ENCODE measurements at regions not wholly inside any gene's neighbourhood (a gene's known extent, or its start where the extent isn't known, plus 50 kb on each side); places are given as distances from the start of the nearest gene placed in this dataset.
"Not testable (repeated sequence)": the region's sequence is repeated elsewhere in the genome, so short reads cannot be mapped to it uniquely, and the experiment has no call there.

GRCh38 chr2:186345745-186346144 lies 140.3 kb upstream of the ZC3H15 start:
- H3K4me3 ChIP-seq (ENCODE audit: low read length): no peak overlapping the region
- TF ChIP-seq ZNF274 (IDR thresholded peaks at IDR 0.05; ENCODE audit: low read depth, low read length): no peak

DNA sequence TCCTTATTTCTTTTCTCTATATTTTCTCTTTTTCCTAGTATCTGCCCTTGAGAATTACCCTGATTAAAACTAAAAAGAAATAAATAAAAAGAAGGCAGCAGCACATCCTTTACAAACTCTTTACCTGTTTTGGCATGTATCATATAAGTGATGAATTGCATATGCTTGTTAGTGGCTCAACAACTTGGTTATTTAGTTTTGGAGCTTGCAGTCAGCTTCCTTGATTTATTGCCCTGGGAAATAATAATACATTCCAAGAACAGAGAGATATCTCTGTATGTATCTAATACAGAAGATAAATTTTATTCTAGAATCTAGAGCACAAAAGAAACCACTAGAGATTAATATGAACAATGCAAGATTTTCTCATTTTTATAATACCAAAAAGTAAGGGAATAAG lies 139.8 kb upstream of the ZC3H15 start:
- TF ChIP-seq ZNF274 (IDR thresholded peaks at IDR 0.05; ENCODE audit: low read depth, low read length): no peak
- H3K4me3 ChIP-seq (ENCODE audit: low read length): no peak overlapping the region

DNA sequence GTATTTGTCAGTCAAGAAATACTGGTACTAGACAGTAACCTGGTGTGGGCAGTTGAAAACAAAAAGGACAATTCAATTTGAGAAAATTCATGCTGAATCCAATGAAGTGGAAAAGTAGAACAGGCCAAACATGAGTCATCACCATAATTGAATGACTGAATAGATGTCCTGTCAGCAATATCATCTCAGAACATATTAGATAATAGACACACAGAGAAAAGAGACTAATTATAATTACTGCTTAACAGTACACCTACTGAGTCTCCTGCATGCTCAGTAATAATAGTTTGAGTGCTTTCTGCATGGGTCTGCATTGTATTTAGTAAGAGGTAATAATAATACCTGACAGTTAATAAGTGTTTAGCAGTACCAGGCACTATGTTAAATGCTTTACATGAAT lies 138.6 kb upstream of the ZC3H15 start:
- no peak for TF ChIP-seq ZNF274 (IDR thresholded peaks at IDR 0.05; ENCODE audit: low read depth, low read length)
- H3K4me3 ChIP-seq (ENCODE audit: low read length): no peak overlapping the region

GRCh38 chr2:186348200-186348599 lies 137.9 kb upstream of the ZC3H15 start:
- no peak overlapping the region for H3K4me3 ChIP-seq (ENCODE audit: low read length)
- no peak for TF ChIP-seq ZNF274 (IDR thresholded peaks at IDR 0.05; ENCODE audit: low read depth, low read length)

DNA sequence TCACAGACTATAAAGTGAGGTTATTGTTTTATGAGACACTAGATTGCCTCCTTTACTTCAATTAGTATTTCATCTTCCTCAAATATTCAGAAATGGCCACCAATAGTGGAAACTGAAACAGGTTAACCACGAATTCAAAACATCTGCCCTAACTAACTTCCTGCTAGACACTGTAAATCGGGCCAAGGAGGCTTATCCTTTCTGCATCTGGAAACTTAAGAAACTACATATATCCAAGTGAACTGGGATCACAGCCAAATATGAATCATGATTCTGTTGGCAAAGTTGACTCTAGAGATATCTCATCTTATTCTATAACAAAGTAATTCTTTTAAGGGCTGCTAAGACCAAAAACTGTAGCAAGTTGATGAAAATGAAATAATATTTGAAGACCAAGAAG lies 136.6 kb upstream of the ZC3H15 start:
- no peak overlapping the region for H3K4me3 ChIP-seq (ENCODE audit: low read length)
- no peak for TF ChIP-seq ZNF274 (IDR thresholded peaks at IDR 0.05; ENCODE audit: low read depth, low read length)

GRCh38 chr2:186354160-186354559 lies 131.9 kb upstream of the ZC3H15 start:
- H3K4me3 ChIP-seq (ENCODE audit: low read length): not testable (repeated sequence)

- TF ChIP-seq ZNF274 (IDR thresholded peaks at IDR 0.05; ENCODE audit: low read depth, low read length): no peak
- no peak overlapping the region for H3K4me3 ChIP-seq (ENCODE audit: low read length)
Measured at GRCh38 chr2:186365406-186365805, 120.7 kb upstream of the ZC3H15 start.

GRCh38 chr2:186379052-186379451 lies 107.0 kb upstream of the ZC3H15 start:
- no peak for TF ChIP-seq ZNF274 (IDR thresholded peaks at IDR 0.05; ENCODE audit: low read depth, low read length)
- H3K4me3 ChIP-seq (ENCODE audit: low read length): no peak overlapping the region

DNA sequence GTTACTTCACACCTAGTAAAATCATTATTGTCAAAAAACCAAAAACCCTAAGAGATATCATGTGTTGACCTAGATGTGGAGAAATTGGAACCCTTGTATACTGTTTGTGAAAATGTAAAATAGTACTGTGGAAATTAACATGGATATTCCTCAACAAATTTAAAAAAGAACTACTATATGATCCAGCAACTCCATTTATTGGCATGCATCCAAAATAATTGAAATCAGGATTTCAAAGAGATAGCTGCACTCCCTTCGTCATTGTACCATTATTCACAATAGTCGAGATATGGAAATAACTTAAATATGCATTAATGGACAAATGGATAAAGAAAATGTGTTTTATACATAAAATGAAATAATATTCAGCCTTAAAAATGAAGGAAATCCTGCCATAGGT lies 105.3 kb upstream of the ZC3H15 start:
- TF ChIP-seq ZNF274 (IDR thresholded peaks at IDR 0.05; ENCODE audit: low read depth, low read length): no peak
- H3K4me3 ChIP-seq (ENCODE audit: low read length): no peak overlapping the region

GRCh38 chr2:186381573-186381972 lies 104.5 kb upstream of the ZC3H15 start:
- TF ChIP-seq ZNF274 (IDR thresholded peaks at IDR 0.05; ENCODE audit: low read depth, low read length): no peak
- H3K4me3 ChIP-seq (ENCODE audit: low read length): peak overlapping the region; percentile 18; the same call in 1 of the 2 replicates

DNA sequence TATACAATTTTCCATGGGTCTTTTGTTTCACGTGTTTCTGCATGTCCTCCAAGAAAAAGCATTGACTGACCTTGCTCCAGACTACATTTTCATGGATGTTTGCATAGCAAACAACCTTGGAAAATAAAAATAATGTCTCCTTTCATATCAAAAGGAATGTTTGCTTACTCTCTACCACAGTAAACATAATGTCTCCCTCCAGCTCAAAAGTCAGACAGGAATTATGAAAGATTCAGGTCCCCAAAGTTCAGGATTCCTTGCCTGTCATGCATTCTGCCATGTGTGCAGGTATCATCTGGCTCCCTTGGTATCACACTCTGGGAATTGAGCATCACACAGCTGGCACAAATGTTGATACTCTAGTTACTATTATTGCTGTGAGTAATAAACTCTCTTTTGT lies 103.1 kb upstream of the ZC3H15 start:
- TF ChIP-seq ZNF274 (IDR thresholded peaks at IDR 0.05; ENCODE audit: low read depth, low read length): no peak
- no peak overlapping the region for H3K4me3 ChIP-seq (ENCODE audit: low read length)

DNA sequence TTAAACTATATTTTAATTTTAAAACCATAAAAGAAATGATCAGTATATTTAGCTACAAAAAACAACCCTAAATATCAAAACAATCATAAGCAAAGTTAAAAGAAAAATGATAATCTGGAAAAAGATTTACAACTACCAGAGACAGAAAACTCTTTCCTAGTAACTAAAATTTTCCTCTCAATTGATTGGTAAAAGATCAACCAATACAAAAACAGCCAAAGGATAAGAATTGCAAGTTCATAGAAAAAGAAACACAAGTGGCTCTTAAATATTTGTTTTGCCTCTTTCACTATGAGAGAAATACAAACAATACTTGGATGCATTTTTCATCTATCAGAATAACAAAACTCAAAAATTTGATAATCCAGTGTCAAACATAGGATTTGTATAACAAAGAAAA lies 101.8 kb upstream of the ZC3H15 start:
- no peak overlapping the region for H3K4me3 ChIP-seq (ENCODE audit: low read length)
- TF ChIP-seq ZNF274 (IDR thresholded peaks at IDR 0.05; ENCODE audit: low read depth, low read length): no peak

DNA sequence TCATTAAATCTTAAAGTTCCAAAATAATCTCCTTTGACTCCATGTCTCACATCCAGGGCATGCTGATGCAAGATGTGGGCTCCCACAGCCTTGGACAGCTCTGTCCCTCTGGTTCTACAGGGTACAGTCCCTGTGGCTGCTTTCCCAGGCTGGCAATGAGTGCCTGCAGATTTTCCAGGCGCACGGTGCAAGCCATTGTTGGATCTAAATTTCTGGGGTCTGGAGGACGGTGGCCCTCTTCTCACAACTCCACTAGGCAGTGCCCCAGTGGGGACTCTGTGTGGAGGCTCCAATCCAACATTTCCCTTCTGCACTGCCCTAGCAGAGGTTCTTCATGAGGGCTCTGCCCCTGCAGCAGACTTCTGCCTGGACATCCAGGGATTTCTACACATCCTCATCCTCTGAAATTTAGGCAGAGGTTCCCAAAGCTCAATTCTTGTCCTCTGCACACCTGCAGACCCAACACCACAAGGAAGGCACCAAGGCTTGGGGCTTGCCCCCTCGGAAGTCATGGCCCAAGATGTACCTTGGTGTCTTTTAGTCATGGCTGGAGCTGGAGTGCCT lies 100.3 kb upstream of the ZC3H15 start:
- not testable (repeated sequence) for H3K4me3 ChIP-seq (ENCODE audit: low read length)

DNA sequence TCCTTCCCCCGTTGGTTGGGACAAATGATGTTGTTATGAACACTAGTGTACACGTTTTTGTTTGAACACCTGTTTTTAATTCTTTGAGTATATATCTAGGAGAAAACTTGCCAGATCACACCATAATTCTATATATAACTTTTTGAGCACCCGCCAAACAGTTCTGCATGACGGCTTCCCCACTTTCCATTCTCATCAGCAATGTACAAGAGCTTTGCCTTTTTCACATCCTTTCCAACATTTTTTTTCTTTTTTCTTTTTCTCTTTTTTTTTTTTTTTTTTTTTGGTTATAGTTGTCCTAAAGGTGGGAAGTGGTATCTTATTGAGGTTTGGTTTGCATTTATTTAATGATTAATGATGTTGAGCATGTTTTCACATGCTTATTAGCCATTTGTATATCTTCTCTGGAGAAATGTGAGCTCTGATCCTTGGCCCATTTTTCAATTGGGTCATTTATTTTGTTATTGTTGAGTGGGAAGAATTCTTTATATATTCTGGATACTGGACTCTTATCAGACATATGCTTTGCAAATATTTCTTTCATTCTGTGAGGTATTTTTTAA lies 86.9 kb upstream of the ZC3H15 start:
- no peak for TF ChIP-seq ZNF274 (IDR thresholded peaks at IDR 0.05; ENCODE audit: low read depth, low read length)
- no peak overlapping the region for H3K4me3 ChIP-seq (ENCODE audit: low read length)

DNA sequence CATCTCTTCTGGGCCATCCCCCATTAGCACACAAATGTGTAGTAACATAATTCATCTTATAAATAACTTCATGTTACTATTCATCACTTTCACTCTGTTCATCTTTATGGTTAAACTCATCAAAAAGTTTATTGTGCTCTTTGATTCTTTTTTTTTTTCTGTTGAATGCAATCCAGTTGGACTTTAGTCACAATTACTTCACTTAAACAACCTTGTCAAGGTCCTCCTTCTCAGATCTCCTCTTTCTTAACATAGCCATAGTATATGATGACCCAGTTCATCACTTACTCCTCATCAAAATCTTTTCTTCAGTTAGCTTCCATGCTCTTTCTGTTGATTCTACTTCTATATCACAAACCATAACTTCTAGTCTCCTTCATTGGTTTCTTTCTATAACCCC lies 80.2 kb upstream of the ZC3H15 start:
- TF ChIP-seq ZNF274 (IDR thresholded peaks at IDR 0.05; ENCODE audit: low read depth, low read length): no peak
- no peak overlapping the region for H3K4me3 ChIP-seq (ENCODE audit: low read length)

GRCh38 chr2:186407611-186408010 lies 78.4 kb upstream of the ZC3H15 start:
- no peak overlapping the region for H3K4me3 ChIP-seq (ENCODE audit: low read length)

More at GRCh38 chr2:186407611-186408010, 78.4 kb upstream of the ZC3H15 start:
- TF ChIP-seq ZNF274 (IDR thresholded peaks at IDR 0.05; ENCODE audit: low read depth, low read length): no peak
